Natural killer cell (primary cell): ENCODE measurements at regions not wholly inside any gene's neighbourhood (a gene's known extent, or its start where the extent isn't known, plus 50 kb on each side); places are given as distances from the start of the nearest gene placed in this dataset.
"Not testable (repeated sequence)": the region's sequence is repeated elsewhere in the genome, so short reads cannot be mapped to it uniquely, and the experiment has no call there.

Experiments
- ATAC-seq, 3 donors: fragments of 150-1000 bp in 2 of 3; fragments of 200-7000 bp in 1 of 3; cut with Tn5 transposase; 1 replicate in 1 of 3; 2 replicates in 2 of 3; pipeline ENCODE4 v1.10.0; 2021; ENCODE audit warnings: mild to moderate bottlenecking in 2 of 3, moderate library complexity in 2 of 3
- DNase-seq, 2 donors: peaks; one replicate each; pipeline versions ENCODE4 v3.0.0 to v3.0.0-alpha.2; 2013 to 2021; ENCODE audit warnings: mixed read lengths in 1 of 2
- H3K27ac ChIP-seq: one replicate; pipeline ENCODE4 v1.5.1; 2013; ENCODE audit warnings: mild to moderate bottlenecking, low read length
- H3K27me3 ChIP-seq: one replicate; pipeline ENCODE4 v1.6.1; 2013; ENCODE audit warnings: low read length; ENCODE audit not compliant: control insufficient read depth, insufficient read depth
- H3K36me3 ChIP-seq: one replicate; pipeline ENCODE4 v1.6.1; 2013; ENCODE audit warnings: low read length; ENCODE audit not compliant: control insufficient read depth, insufficient read depth
- H3K4me1 ChIP-seq: one replicate; pipeline ENCODE4 v1.6.1; 2013; ENCODE audit warnings: low read length; ENCODE audit not compliant: control insufficient read depth, insufficient read depth
- H3K4me3 ChIP-seq: one replicate; pipeline ENCODE4 v1.5.1; 2013; ENCODE audit warnings: low read length
- H3K9me3 ChIP-seq: one replicate; pipeline ENCODE4 v1.6.1; 2013; ENCODE audit warnings: low read length; ENCODE audit not compliant: control insufficient read depth, insufficient read depth
- H3K27ac Mint-ChIP-seq, 2 donors: one replicate each; pipeline ENCODE4 v1.8.0; 2022; ENCODE audit warnings: mild to moderate bottlenecking in 2 of 2, mixed read lengths in 2 of 2, moderate library complexity in 1 of 2
- H3K27me3 Mint-ChIP-seq, 2 donors: one replicate each; pipeline ENCODE4 v1.8.0; 2022; ENCODE audit warnings: low read depth in 2 of 2, mixed read lengths in 2 of 2
- H3K36me3 Mint-ChIP-seq: one replicate; pipeline ENCODE4 v1.8.0; 2022; ENCODE audit warnings: mixed read lengths
- H3K4me1 Mint-ChIP-seq, 2 donors: one replicate each; pipeline ENCODE4 v1.8.0; 2022; ENCODE audit warnings: mixed read lengths in 2 of 2
- H3K4me3 Mint-ChIP-seq: one replicate; pipeline ENCODE4 v1.8.0; 2022; ENCODE audit warnings: mild to moderate bottlenecking, moderate library complexity, mixed read lengths
- H3K9me3 Mint-ChIP-seq, 2 donors: one replicate each; pipeline ENCODE4 v1.8.0; 2022; ENCODE audit warnings: mixed read lengths in 2 of 2
- WGBS: methylation state at CpG from one replicate; pipeline ENCODE4 v1.1.7; 2013; ENCODE audit warnings: missing lambda C conversion rate; ENCODE audit not compliant: insufficient coverage; 5-methylcytosine and 5-hydroxymethylcytosine counted together
- intact Hi-C: fragments of 100-400 bp; cut with micrococcal nuclease; formaldehyde crosslinking; loops from one replicate; pipeline ENCODE4 v1.14.2; 2022
- TF ChIP-seq, protein P1 (sequence below): fragments of 200-600 bp; IDR thresholded peaks from one replicate; pipeline ENCODE4 v1.8.0; 2022; ENCODE audit warnings: antibody characterized with exemption

DNA sequence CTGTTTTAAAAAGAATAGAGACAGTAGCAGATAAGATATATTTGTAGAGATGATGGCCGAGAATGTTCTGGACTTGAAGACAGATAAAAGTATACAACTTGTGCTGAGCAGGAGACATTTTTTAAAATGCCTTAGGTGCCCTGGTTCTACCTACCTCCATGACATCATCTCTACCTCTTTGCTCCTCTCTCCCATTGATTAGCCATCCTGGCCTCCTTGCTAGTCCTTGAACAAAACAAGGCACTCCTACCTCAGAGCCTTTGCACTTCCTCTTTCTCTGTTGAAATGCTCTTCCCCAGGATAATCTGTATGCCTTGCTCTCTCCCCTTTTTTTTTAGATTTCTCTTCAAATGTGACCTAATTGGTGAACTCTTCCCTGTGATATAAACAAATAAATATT is 92.6 kb upstream of the MAGI3 start:
- no peaks in the 10 kb centered on the region for H3K27me3 ChIP-seq
- Mint-ChIP-seq H3K4me3 (no peak overlapping the region), H3K36me3 (no peaks in the 10 kb centered on the region), H3K9me3 (no peaks in the 10 kb centered on the region), H3K27me3 (peaks cover 13 to 28% of the 10 kb centered on the region in 2 donors), H3K4me1 (no peaks in the 10 kb centered on the region), H3K27ac (no peak overlapping the region)
- no peak overlapping the region for H3K4me3 ChIP-seq
- WGBS, result 100% methylated on average over 1 of the region's 1 CpG
- H3K4me1 ChIP-seq, result no peaks in the 10 kb centered on the region
- TF ChIP-seq, protein P1, sequence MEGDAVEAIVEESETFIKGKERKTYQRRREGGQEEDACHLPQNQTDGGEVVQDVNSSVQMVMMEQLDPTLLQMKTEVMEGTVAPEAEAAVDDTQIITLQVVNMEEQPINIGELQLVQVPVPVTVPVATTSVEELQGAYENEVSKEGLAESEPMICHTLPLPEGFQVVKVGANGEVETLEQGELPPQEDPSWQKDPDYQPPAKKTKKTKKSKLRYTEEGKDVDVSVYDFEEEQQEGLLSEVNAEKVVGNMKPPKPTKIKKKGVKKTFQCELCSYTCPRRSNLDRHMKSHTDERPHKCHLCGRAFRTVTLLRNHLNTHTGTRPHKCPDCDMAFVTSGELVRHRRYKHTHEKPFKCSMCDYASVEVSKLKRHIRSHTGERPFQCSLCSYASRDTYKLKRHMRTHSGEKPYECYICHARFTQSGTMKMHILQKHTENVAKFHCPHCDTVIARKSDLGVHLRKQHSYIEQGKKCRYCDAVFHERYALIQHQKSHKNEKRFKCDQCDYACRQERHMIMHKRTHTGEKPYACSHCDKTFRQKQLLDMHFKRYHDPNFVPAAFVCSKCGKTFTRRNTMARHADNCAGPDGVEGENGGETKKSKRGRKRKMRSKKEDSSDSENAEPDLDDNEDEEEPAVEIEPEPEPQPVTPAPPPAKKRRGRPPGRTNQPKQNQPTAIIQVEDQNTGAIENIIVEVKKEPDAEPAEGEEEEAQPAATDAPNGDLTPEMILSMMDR, result no peak
- H3K36me3 ChIP-seq, result no peaks in the 10 kb centered on the region
- ATAC-seq (no peak), DNase-seq (no peak)
- H3K27ac ChIP-seq, result no peak overlapping the region
- intact Hi-C loops, result no loop called here
- no peaks in the 10 kb centered on the region for H3K9me3 ChIP-seq

DNA sequence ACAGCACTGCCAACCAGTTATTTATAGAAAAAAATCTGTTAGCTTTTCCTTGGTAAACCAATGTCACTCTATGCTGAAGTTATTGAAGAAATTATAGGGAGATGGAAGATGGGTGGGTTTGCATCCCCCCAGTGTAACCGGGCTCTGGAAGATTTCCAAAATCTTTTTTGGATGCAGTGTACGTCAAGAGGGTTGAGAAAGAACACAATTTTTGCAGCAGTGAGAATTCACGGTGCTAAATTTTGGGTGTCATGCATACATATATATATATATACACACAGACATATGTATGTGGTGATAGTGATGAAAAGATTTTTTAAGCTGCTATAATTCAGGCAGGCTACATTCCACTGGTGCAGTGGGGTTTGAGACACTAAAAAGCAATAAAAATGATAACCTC is 91.4 kb upstream of the MAGI3 start:
- Histone ChIP-seq H3K4me1 (no peaks in the 10 kb centered on the region), H3K4me3 (no peak overlapping the region), H3K36me3 (no peaks in the 10 kb centered on the region), H3K27ac (no peak overlapping the region), H3K27me3 (no peaks in the 10 kb centered on the region), H3K9me3 (no peaks in the 10 kb centered on the region)
- H3K27me3 Mint-ChIP-seq, result peaks cover 10 to 28% of the 10 kb centered on the region in 2 donors
- no peak overlapping the region for H3K4me3 Mint-ChIP-seq
- TF ChIP-seq, protein P1, result no peak
- H3K4me1 Mint-ChIP-seq, result no peaks in the 10 kb centered on the region
- 95% methylated on average over 2 of the region's 3 CpGs for WGBS
- H3K9me3 Mint-ChIP-seq, result no peaks in the 10 kb centered on the region
- ATAC-seq (no peak), DNase-seq (no peak)
- intact Hi-C loops, result no loop called here
- no peaks in the 10 kb centered on the region for H3K36me3 Mint-ChIP-seq
- no peak overlapping the region for H3K27ac Mint-ChIP-seq

DNA sequence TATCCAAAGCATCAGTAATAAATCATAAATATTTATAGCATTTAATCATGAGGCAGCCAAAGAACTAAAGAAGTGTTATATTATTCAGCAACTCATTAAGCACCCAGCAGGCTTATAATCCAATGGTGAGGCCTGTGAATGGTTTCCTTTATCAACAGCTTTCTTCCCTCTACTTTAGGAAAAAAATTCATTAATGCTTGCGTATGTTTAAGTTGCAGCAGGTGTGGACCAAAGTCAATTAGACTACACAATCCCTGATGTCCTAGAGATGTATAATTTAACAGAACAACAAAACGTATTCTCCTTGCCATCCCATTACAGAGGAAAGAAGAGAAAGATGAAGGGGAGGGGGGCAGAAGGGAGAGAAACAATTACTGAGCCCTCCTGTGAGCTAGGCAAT is 87.7 kb upstream of the MAGI3 start:
- WGBS, result no CpG with 5 or more reads among the region's 2 CpGs
- H3K27me3 ChIP-seq, result peaks cover 3% of the 10 kb centered on the region
- Mint-ChIP-seq H3K36me3 (no peaks in the 10 kb centered on the region), H3K27me3 (peaks cover 8 to 32% of the 10 kb centered on the region in 2 donors), H3K27ac (no peak overlapping the region), H3K4me3 (no peak overlapping the region), H3K4me1 (no peaks in the 10 kb centered on the region), H3K9me3 (no peaks in the 10 kb centered on the region)
- no peak for DNase-seq
- ATAC-seq, result no peak
- no peaks in the 10 kb centered on the region for H3K4me1 ChIP-seq
- H3K4me3 ChIP-seq, result no peak overlapping the region
- intact Hi-C loops, result no loop called here
- H3K27ac ChIP-seq, result no peak overlapping the region
- H3K36me3 ChIP-seq, result no peaks in the 10 kb centered on the region
- H3K9me3 ChIP-seq, result no peaks in the 10 kb centered on the region
- TF ChIP-seq, protein P1, result no peak

DNA sequence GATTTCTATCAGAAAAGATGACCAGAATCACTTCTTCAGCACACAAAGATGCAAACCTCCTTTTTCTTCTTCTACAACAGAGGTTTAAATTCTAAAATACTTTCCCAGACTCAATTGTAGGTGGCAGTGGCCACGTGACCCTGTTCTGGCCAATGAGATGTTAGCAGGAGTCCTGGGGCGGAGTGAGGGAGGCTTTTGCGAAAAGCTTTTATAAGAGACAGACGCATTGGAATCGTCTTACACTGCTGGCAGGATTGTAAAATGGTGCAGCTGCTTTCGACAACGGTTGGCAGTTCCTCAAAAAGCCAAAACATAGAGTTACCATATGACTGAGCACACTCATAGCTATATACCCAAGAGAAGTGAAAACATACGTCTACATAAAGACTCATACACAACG is 87.0 kb upstream of the MAGI3 start:
- Mint-ChIP-seq H3K4me1 (no peaks in the 10 kb centered on the region), H3K27me3 (peaks cover 6 to 39% of the 10 kb centered on the region in 2 donors), H3K36me3 (no peaks in the 10 kb centered on the region), H3K27ac (no peak overlapping the region), H3K4me3 (no peak overlapping the region), H3K9me3 (no peaks in the 10 kb centered on the region)
- no peaks in the 10 kb centered on the region for H3K4me1 ChIP-seq
- ATAC-seq, result no peak
- H3K9me3 ChIP-seq, result no peaks in the 10 kb centered on the region
- no peak overlapping the region for H3K27ac ChIP-seq
- 86% methylated on average over 8 of the region's 9 CpGs for WGBS
- no peak for DNase-seq
- H3K4me3 ChIP-seq, result no peak overlapping the region
- TF ChIP-seq, protein P1, result no peak
- no peaks in the 10 kb centered on the region for H3K36me3 ChIP-seq
- intact Hi-C loops, result no loop called here
- H3K27me3 ChIP-seq, result peaks cover 3% of the 10 kb centered on the region

DNA sequence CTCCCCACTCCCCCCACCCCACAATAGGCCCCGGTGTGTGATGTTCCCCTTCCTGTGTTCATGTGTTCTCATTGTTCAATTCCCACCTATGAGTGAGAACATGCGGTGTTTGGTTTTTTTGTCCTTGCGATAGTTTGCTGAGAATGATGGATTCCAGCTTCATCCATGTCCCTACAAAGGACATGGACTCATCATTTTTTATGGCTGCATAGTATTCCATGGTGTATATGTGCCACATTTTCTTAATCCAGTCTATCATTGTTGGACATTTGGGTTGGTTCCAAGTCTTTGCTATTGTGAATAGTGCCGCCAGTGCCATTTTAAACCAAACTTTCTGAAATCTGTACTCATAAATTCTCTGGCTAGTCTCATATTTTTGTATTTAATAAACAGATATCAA is 85.3 kb upstream of the MAGI3 start:
- intact Hi-C loops, H3K4me3 Mint-ChIP-seq, H3K9me3 ChIP-seq, H3K4me3 ChIP-seq, DNase-seq, H3K27ac Mint-ChIP-seq, H3K27ac ChIP-seq, ATAC-seq, H3K36me3 Mint-ChIP-seq, H3K36me3 ChIP-seq, H3K4me1 ChIP-seq, H3K4me1 Mint-ChIP-seq, H3K27me3 ChIP-seq, H3K9me3 Mint-ChIP-seq: not testable (repeated sequence)
- no CpG with 5 or more reads among the region's 4 CpGs for WGBS
- H3K27me3 Mint-ChIP-seq, result peaks cover 6 to 54% of the 10 kb centered on the region in 2 donors
